ENCODE measurements at regions not wholly inside any gene's neighbourhood (a gene's known extent, or its start where the extent isn't known, plus 50 kb on each side); places are given as distances from the start of the nearest gene placed in this dataset.

- H3K9me3 ChIP-seq (replicated peaks in 1 of 3) = no peaks in the 10 kb centered on the region
- no peak overlapping the region for H3K4me3 ChIP-seq
- no peaks in the 10 kb centered on the region for H3K36me3 ChIP-seq (replicated peaks in 1 of 2)
- WGBS, 4 donors = 41 to 56% (median 46%) methylated on average over 1 of the region's 1 CpG
- H3K27ac ChIP-seq = no peak overlapping the region
- intact Hi-C loops (cut with DNase I) = no loop called here
- no peak for DNase-seq
- H3K27me3 ChIP-seq = no peaks in the 10 kb centered on the region
- no peak for TF ChIP-seq POLR2A (IDR thresholded peaks at IDR 0.05)
- no peak for TF ChIP-seq CTCF (IDR thresholded peaks at IDR 0.05)
- no peaks in the 10 kb centered on the region for H3K4me1 ChIP-seq (replicated peaks in 1 of 2)
Measured at GRCh38 chr4:19631814-19632213, 619.9 kb upstream of the SLIT2 start.

- WGBS, 4 donors = 97 to 98% (median 97%) methylated on average over 1 of the region's 1 CpG
- Histone ChIP-seq H3K27ac (no peak overlapping the region), H3K4me1 (replicated peaks in 1 of 2) (no peaks in the 10 kb centered on the region), H3K9me3 (replicated peaks in 1 of 3) (no peaks in the 10 kb centered on the region), H3K36me3 (replicated peaks in 1 of 2) (no peaks in the 10 kb centered on the region), H3K27me3 (no peaks in the 10 kb centered on the region), H3K4me3 (no peak overlapping the region)
- DNase-seq = no peak
- TF ChIP-seq CTCF (IDR thresholded peaks at IDR 0.05) = no peak
- no peak for TF ChIP-seq POLR2A (IDR thresholded peaks at IDR 0.05)
- intact Hi-C loops (cut with DNase I) = no loop called here
Measured at GRCh38 chr4:19623866-19624265, 627.8 kb upstream of the SLIT2 start.

- Histone ChIP-seq H3K36me3 (replicated peaks in 1 of 2) (no peaks in the 10 kb centered on the region), H3K27ac (no peak overlapping the region), H3K27me3 (no peaks in the 10 kb centered on the region), H3K4me1 (replicated peaks in 1 of 2) (no peaks in the 10 kb centered on the region), H3K9me3 (replicated peaks in 1 of 3) (peaks cover 0 to 8% (median 0%) of the 10 kb centered on the region in 3 donors), H3K4me3 (no peak overlapping the region)
- no peak for DNase-seq
- 89 to 95% (median 90%) methylated on average over 3 to 5 of the region's 5 CpGs for WGBS, 4 donors
- intact Hi-C loops (cut with DNase I) = no loop called here
- TF ChIP-seq POLR2A (IDR thresholded peaks at IDR 0.05) (no peak), CTCF (IDR thresholded peaks at IDR 0.05) (no peak)
Measured at GRCh38 chr4:19615086-19615689, 636.5 kb upstream of the SLIT2 start.

- TF ChIP-seq POLR2A (IDR thresholded peaks at IDR 0.05) = no peak
- no peak for TF ChIP-seq CTCF (IDR thresholded peaks at IDR 0.05)
- H3K27me3 ChIP-seq = no peaks in the 10 kb centered on the region
- no peak overlapping the region for H3K27ac ChIP-seq
- intact Hi-C loops (cut with DNase I) = no loop called here
- no peak overlapping the region for H3K4me3 ChIP-seq
- no peak for DNase-seq
- no peaks in the 10 kb centered on the region for H3K4me1 ChIP-seq (replicated peaks in 1 of 2)
- H3K36me3 ChIP-seq (replicated peaks in 1 of 2) = no peaks in the 10 kb centered on the region
- 75 to 83% (median 78%) methylated on average over 1 of the region's 1 CpG for whole genome bisulfite sequencing, 4 donors
- H3K9me3 ChIP-seq (replicated peaks in 1 of 3) = peaks cover 0 to 8% (median 0%) of the 10 kb centered on the region in 3 donors
Measured at GRCh38 chr4:19614171-19614570, 637.5 kb upstream of the SLIT2 start.

All from adrenal gland (tissue), 9 donors.